ENCODE measurements at regions not wholly inside any gene's neighbourhood (a gene's known extent, or its start where the extent isn't known, plus 50 kb on each side); places are given as distances from the start of the nearest gene placed in this dataset.
"Not testable (repeated sequence)": the region's sequence is repeated elsewhere in the genome, so short reads cannot be mapped to it uniquely, and the experiment has no call there.

- Histone ChIP-seq H3K27ac (ENCODE audit: insufficient read depth, low read length) (no peak overlapping the region), H3K4me1 (ENCODE audit: control insufficient read depth, extremely low read depth, insufficient read depth, low read length) (no peaks in the 10 kb centered on the region), H3K4me2 (ENCODE audit: extremely low read depth, insufficient read depth, low read length) (no peak overlapping the region), H3K9ac (ENCODE audit: insufficient read depth, low read length) (no peak overlapping the region), H3K79me2 (ENCODE audit: control insufficient read depth, insufficient read depth, low read length) (no peaks in the 10 kb centered on the region), H3K27me3 (ENCODE audit: control insufficient read depth, insufficient read depth, low read length) (no peaks in the 10 kb centered on the region), H3K9me3 (ENCODE audit: control insufficient read depth, insufficient read depth, low read depth, low read length) (no peaks in the 10 kb centered on the region), H4K20me1 (ENCODE audit: control insufficient read depth, extremely low read depth, insufficient read depth, low read length) (no peaks in the 10 kb centered on the region), H3K36me3 (ENCODE audit: control insufficient read depth, insufficient read depth, low read length) (no peaks in the 10 kb centered on the region), H2AFZ (ENCODE audit: low read length) (no peak overlapping the region), H3K4me3 (replicated peaks in 1 of 4; ENCODE audit: control extremely low read depth in 1 of 4, insufficient read depth in 1 of 4, low read depth in 3 of 4, low read length in 4 of 4) (no peak overlapping the region)
- no peak for DNase-seq (ENCODE audit: low read depth in 2 of 2)
- TF ChIP-seq EZH2 (IDR thresholded peaks at IDR 0.05; ENCODE audit: low read length, missing control alignments) (no peak), CTCF (conservative IDR thresholded peaks at IDR 0.05 in 1 of 2, IDR thresholded peaks at IDR 0.05 in 1 of 2; ENCODE audit: low read depth in 1 of 2, low read length in 2 of 2) (no peak)
These were observed 469.6 kb upstream of the JARID2 start for GRCh38 chr6:14776307-14776706.

GRCh38 chr6:14781772-14782525 is 463.9 kb upstream of the JARID2 start:
- H3K79me2 ChIP-seq (ENCODE audit: control insufficient read depth, insufficient read depth, low read length), result no peaks in the 10 kb centered on the region
- H3K4me3 ChIP-seq (replicated peaks in 1 of 4; ENCODE audit: control extremely low read depth in 1 of 4, insufficient read depth in 1 of 4, low read depth in 3 of 4, low read length in 4 of 4), result no peak overlapping the region
- TF ChIP-seq EZH2 (IDR thresholded peaks at IDR 0.05; ENCODE audit: low read length, missing control alignments) (no peak), CTCF (conservative IDR thresholded peaks at IDR 0.05 in 1 of 2, IDR thresholded peaks at IDR 0.05 in 1 of 2; ENCODE audit: low read depth in 1 of 2, low read length in 2 of 2) (no peak)
- no peak overlapping the region for H3K4me2 ChIP-seq (ENCODE audit: extremely low read depth, insufficient read depth, low read length)
- no peak overlapping the region for H3K9ac ChIP-seq (ENCODE audit: insufficient read depth, low read length)
- H3K36me3 ChIP-seq (ENCODE audit: control insufficient read depth, insufficient read depth, low read length), result no peaks in the 10 kb centered on the region
- no peaks in the 10 kb centered on the region for H4K20me1 ChIP-seq (ENCODE audit: control insufficient read depth, extremely low read depth, insufficient read depth, low read length)
- no peak for DNase-seq (ENCODE audit: low read depth in 2 of 2)
- H3K27me3 ChIP-seq (ENCODE audit: control insufficient read depth, insufficient read depth, low read length), result no peaks in the 10 kb centered on the region
- no peak overlapping the region for H2AFZ ChIP-seq (ENCODE audit: low read length)
- no peak overlapping the region for H3K27ac ChIP-seq (ENCODE audit: insufficient read depth, low read length)
- H3K9me3 ChIP-seq (ENCODE audit: control insufficient read depth, insufficient read depth, low read depth, low read length), result no peaks in the 10 kb centered on the region
- H3K4me1 ChIP-seq (ENCODE audit: control insufficient read depth, extremely low read depth, insufficient read depth, low read length), result no peaks in the 10 kb centered on the region

GRCh38 chr6:14782921-14783464 is 462.9 kb upstream of the JARID2 start:
- not testable (repeated sequence) for H3K9me3 ChIP-seq (ENCODE audit: control insufficient read depth, insufficient read depth, low read depth, low read length); DNase-seq (ENCODE audit: low read depth in 2 of 2); H4K20me1 ChIP-seq (ENCODE audit: control insufficient read depth, extremely low read depth, insufficient read depth, low read length); H3K4me1 ChIP-seq (ENCODE audit: control insufficient read depth, extremely low read depth, insufficient read depth, low read length); H3K4me3 ChIP-seq (replicated peaks in 1 of 4; ENCODE audit: control extremely low read depth in 1 of 4, insufficient read depth in 1 of 4, low read depth in 3 of 4, low read length in 4 of 4); H3K79me2 ChIP-seq (ENCODE audit: control insufficient read depth, insufficient read depth, low read length); H3K27me3 ChIP-seq (ENCODE audit: control insufficient read depth, insufficient read depth, low read length); H3K9ac ChIP-seq (ENCODE audit: insufficient read depth, low read length); H3K36me3 ChIP-seq (ENCODE audit: control insufficient read depth, insufficient read depth, low read length); H3K27ac ChIP-seq (ENCODE audit: insufficient read depth, low read length); H2AFZ ChIP-seq (ENCODE audit: low read length); H3K4me2 ChIP-seq (ENCODE audit: extremely low read depth, insufficient read depth, low read length)
